ENCODE measurements at regions not wholly inside any gene's neighbourhood (a gene's known extent, or its start where the extent isn't known, plus 50 kb on each side); places are given as distances from the start of the nearest gene placed in this dataset.

DNA sequence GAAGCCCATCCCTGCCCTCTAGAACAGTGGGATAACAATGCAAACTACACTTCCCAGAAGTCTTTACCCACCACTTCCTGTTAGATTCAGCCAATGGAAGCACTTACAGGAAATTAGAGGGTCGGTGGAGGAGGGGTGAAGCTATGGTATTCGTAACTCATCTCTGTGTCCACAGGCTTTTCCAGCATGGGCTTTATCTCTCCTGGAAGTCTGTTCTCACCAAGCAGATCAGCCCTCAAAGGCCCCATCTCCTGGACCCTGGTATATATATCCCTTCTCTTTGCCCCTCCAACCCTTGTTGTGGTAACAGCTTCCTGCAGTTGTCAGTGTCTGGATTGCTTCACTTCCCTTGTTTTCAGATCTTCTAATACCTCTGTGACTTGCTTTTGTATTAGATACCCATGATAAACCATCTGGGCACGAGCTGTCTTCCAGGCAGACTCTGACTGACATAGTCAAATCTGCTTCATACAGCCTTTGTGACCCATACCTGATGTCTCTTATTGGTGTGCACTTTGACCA is 475.0 kb upstream of the POU3F3 start:
- TF ChIP-seq CTCF (conservative IDR thresholded peaks at IDR 0.05 in 1 of 2, IDR thresholded peaks at IDR 0.05 in 1 of 2; ENCODE audit: low read depth in 1 of 2, low read length in 2 of 2) (no peak), EZH2 (IDR thresholded peaks at IDR 0.05; ENCODE audit: low read length, missing control alignments) (no peak)

All from fibroblast of lung (primary cell).